ENCODE measurements at regions not wholly inside any gene's neighbourhood (a gene's known extent, or its start where the extent isn't known, plus 50 kb on each side); places are given as distances from the start of the nearest gene placed in this dataset.
"Not testable (repeated sequence)": the region's sequence is repeated elsewhere in the genome, so short reads cannot be mapped to it uniquely, and the experiment has no call there.

DNA sequence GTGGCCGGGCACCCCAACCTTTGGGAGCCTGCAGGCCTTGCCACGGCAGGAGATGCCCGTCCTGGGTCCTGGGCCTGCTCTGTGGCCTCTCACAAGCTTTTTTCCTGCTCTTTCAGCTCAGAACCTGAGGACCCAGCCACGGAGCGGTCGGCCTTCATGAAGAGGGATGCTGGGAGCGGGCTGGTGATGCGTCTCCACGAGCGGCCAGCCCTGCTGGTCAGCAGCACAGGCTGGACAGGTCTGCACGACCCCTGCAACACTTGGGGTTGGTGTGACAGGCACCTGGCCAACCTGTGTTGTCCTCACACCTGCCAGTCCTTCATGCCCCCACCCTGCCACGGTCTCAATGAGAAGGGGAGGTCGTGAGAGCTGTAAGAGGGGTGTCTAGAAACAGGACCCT lies 170.0 kb downstream of the ADRA2C start:
- no peak for DNase-seq (ENCODE audit: low read depth)
- Histone ChIP-seq H3K4me3 (ENCODE audit: low read depth, low read length) (no peak overlapping the region), H3K27me3 (ENCODE audit: control insufficient read depth, insufficient read depth, low read length) (no peaks in the 10 kb centered on the region), H3K36me3 (ENCODE audit: control insufficient read depth, insufficient read depth, low read length) (no peaks in the 10 kb centered on the region)
- ChIA-PET POLR2A (no interaction called here), CTCF (no interaction called here)
- TF ChIP-seq, protein P1, sequence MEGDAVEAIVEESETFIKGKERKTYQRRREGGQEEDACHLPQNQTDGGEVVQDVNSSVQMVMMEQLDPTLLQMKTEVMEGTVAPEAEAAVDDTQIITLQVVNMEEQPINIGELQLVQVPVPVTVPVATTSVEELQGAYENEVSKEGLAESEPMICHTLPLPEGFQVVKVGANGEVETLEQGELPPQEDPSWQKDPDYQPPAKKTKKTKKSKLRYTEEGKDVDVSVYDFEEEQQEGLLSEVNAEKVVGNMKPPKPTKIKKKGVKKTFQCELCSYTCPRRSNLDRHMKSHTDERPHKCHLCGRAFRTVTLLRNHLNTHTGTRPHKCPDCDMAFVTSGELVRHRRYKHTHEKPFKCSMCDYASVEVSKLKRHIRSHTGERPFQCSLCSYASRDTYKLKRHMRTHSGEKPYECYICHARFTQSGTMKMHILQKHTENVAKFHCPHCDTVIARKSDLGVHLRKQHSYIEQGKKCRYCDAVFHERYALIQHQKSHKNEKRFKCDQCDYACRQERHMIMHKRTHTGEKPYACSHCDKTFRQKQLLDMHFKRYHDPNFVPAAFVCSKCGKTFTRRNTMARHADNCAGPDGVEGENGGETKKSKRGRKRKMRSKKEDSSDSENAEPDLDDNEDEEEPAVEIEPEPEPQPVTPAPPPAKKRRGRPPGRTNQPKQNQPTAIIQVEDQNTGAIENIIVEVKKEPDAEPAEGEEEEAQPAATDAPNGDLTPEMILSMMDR (IDR thresholded peaks at IDR 0.05; ENCODE audit: insufficient read depth, low read depth, low read length) = no peak

DNA sequence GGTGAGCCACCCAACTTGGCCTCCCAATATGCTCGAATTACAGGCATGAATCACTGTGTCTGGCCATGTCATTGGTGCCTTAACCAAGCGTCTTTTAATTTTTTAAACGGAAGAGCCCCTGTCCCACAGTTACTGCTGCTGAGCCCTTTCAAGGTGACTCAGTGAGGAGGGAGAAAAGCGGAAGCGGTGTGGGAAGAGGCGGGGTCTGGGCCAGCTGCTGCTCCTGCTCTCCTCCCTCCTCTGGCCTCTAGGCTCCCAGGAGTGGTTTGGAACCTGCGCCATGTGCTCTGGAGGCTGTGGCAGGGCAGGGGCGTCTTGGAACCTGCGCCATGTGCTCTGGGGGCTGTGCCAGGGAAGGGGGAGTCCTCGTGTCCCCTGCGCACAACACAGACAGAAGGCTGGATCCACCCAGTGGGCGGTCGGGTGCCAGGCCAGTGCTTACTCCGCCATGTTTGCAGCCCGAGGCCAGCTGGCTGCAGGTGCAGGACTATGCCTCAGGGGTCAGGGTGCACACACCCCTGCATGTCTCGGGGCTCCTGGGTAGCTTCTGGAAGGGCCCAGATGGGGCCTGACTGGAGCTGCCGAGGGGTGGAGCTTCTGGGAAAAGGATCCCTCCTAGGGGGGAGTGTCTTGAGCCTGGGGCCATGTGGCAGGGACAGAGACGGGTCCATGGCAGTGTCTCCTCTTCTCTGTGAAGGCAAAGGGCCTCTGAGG lies 171.8 kb downstream of the ADRA2C start:
- DNase-seq (ENCODE audit: low read depth); H3K27me3 ChIP-seq (ENCODE audit: control insufficient read depth, insufficient read depth, low read length); CTCF ChIA-PET; H3K4me3 ChIP-seq (ENCODE audit: low read depth, low read length); POLR2A ChIA-PET; H3K36me3 ChIP-seq (ENCODE audit: control insufficient read depth, insufficient read depth, low read length): not testable (repeated sequence)

DNA sequence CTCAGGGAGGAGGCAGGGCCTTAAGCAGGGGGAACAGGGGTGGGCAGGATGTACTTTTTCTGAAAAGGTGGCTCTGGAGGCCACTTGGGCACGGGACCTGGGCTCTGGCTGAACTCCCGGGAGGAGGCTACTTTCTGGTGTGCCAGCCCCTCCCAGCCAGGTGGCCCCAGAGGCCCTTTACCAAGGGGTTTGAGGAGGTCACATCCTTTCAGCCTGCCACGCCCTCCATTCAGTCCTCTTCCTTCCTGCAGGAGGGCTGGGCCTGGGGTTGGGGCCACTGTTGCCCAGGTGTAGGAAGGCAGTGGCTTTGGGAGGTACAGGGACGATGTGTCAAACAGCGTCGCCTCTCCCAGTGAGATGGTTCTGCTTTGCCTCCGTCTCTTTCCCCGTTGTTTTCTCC lies 172.5 kb downstream of the ADRA2C start:
- H3K4me3 ChIP-seq (ENCODE audit: low read depth, low read length); POLR2A ChIA-PET; DNase-seq (ENCODE audit: low read depth); H3K27me3 ChIP-seq (ENCODE audit: control insufficient read depth, insufficient read depth, low read length); H3K36me3 ChIP-seq (ENCODE audit: control insufficient read depth, insufficient read depth, low read length): not testable (repeated sequence)
- CTCF ChIA-PET = interaction anchor here (1.5 to 4.2 kb wide), 2 partner anchors 44 to 190 kb away, joined by 6 to 27 read pairs; no protein-coding TSS in a partner anchor

DNA sequence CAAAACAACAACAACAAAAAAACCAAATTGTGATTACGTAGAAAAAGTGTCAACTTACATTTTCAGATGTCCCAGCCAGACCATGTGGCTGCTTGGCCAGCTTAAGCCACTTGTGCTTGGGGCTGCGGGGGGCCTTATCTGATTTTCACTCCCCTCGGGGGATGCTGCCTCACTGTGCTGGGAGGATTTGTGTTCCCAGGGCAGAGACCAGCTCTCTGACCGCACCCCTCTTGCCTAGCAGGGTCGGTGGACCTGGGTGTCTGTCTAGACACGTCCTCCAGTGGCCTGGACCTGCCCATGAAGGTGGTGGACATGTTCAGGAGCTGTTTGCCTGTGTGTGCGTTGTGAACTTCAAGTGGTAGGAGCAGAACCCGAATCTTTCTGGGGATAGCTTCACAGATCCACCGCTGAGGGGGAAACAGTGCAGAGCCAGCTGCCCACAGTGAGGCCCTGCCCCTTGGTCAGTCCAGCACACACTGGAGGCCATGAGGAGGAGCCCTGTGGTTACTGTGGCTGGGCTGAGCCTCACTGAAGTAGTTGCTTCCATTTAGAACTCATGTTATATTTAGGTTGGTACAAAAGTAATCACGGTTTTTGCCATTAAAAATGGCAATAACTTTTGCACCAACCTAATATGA lies 173.9 kb downstream of the ADRA2C start:
- POLR2A ChIA-PET; H3K36me3 ChIP-seq (ENCODE audit: control insufficient read depth, insufficient read depth, low read length); H3K4me3 ChIP-seq (ENCODE audit: low read depth, low read length); H3K27me3 ChIP-seq (ENCODE audit: control insufficient read depth, insufficient read depth, low read length); DNase-seq (ENCODE audit: low read depth): not testable (repeated sequence)
- CTCF ChIA-PET = interaction anchor here (1.3 to 4.2 kb wide), 5 partner anchors 11 to 460 kb away, joined by 3 to 27 read pairs (median 5); no protein-coding TSS in a partner anchor

DNA sequence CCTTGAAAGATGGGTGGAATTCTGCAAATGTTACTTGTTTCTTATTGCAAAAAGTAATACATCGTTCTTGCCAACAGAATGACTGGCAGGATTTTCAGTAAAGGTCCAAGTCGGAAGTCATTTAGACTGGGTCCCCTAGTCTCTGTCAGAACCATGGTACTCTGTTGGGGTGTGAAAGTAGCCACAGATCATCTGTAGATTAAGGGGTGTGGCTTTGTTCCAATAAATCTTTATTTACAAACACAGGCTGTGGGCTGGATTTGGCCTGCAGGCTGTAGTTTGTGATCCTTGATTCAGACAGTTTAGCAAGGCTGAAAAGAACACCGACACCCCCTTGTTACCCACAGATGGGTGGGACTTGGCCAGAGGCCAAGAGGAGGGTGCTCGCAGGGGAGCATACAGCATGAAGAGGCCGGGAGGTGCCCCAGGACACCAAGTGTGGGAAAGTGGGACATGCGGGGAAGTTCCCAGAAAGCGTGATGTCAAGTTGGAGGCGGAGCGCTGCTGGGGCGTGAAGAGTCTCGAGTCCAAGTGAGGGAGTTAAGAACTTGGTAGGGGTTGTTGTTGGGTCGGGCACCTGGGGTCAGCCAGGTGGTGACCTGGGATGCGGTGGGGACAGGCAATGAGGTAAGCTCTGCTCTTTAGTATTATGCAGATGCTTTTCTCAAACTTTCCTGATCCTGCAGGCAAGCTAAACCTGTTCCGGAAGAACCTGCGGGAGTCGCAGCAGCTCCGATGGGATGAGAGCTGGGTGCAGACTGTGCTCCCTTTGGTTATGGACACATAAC lies 175.7 kb downstream of the ADRA2C start:
- H3K4me3 ChIP-seq (ENCODE audit: low read depth, low read length); POLR2A ChIA-PET; H3K36me3 ChIP-seq (ENCODE audit: control insufficient read depth, insufficient read depth, low read length); DNase-seq (ENCODE audit: low read depth); H3K27me3 ChIP-seq (ENCODE audit: control insufficient read depth, insufficient read depth, low read length): not testable (repeated sequence)
- CTCF ChIA-PET = interaction anchor here (0.6 to 4.2 kb wide), 10 partner anchors 8 to 462 kb away, joined by 3 to 27 read pairs (median 5); partner anchors contain the start of gene ADRA2C

DNA sequence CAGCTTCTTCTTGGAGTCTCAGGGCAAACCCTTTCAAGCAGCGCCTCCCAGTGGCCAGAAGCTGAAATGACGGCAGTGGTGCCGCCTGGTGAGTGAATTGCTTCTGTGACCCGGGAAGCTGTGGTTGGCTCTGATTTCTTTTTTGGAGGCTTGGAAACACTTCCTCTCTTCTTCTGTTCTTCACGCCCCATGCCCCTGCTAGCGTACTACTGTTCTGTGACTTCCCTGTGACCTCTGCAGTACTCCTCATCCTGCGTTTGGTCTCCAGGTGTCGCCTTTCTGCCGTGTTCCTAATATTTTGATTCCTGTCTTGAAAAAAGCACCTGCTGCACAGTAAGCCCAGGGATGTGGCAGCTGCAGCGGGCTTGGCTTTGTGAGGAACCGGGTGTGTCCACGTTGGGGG lies 176.4 kb downstream of the ADRA2C start:
- TF ChIP-seq, protein P1 (IDR thresholded peaks at IDR 0.05; ENCODE audit: insufficient read depth, low read depth, low read length) = peak; percentile 57
- H3K27me3 ChIP-seq (ENCODE audit: control insufficient read depth, insufficient read depth, low read length); POLR2A ChIA-PET; H3K36me3 ChIP-seq (ENCODE audit: control insufficient read depth, insufficient read depth, low read length); DNase-seq (ENCODE audit: low read depth); H3K4me3 ChIP-seq (ENCODE audit: low read depth, low read length): not testable (repeated sequence)
- CTCF ChIA-PET = interaction anchor here (0.6 to 4.2 kb wide), 11 partner anchors 10 to 379 kb away, joined by 3 to 27 read pairs (median 5); partner anchors contain the start of gene ADRA2C

DNA sequence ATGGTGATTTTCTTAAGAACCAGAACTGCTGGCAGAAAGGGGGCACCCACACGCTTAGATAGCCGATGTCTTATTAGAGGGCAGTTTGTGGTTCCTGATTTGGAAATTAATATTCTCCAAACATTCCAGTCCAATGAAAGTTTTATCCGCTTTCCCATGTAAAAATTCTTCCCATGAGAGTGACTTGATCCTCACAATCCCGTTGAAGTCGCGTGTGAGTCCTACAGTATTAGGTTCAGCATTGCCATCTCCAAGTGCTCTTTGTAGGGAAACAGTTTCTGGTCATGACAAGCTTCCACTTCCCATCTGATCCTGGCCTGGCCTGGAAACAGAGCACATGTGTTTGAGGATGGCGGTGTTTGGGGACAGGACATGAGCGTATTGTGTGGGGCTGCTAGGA lies 176.9 kb downstream of the ADRA2C start:
- not testable (repeated sequence) for DNase-seq (ENCODE audit: low read depth)

More for the DNA sequence above, 176.9 kb downstream of the ADRA2C start:
- POLR2A ChIA-PET; H3K36me3 ChIP-seq (ENCODE audit: control insufficient read depth, insufficient read depth, low read length); H3K4me3 ChIP-seq (ENCODE audit: low read depth, low read length); H3K27me3 ChIP-seq (ENCODE audit: control insufficient read depth, insufficient read depth, low read length): not testable (repeated sequence)
- CTCF ChIA-PET = interaction anchor here (0.6 to 4.2 kb wide), 11 partner anchors 10 to 991 kb away, joined by 3 to 27 read pairs (median 5); partner anchors contain the start of gene ADRA2C
